A549 (cell line): ENCODE measurements at regions not wholly inside any gene's neighbourhood (a gene's known extent, or its start where the extent isn't known, plus 50 kb on each side); places are given as distances from the start of the nearest gene placed in this dataset.

Source experiments
- ATAC-seq, 2 experiments: fragments of 200-7000 bp in 1 of 2; fragments of >200 bp in 1 of 2; cut with Nextera tagmentation in 1 of 2; cut with Tn5 transposase in 1 of 2; 3 replicates each; pipeline versions ENCODE4 v1.8.0 to v1.9.1; 2018 to 2020; ENCODE audit warnings: mild to moderate bottlenecking in 1 of 2, moderate library complexity in 1 of 2
- CTCF ChIA-PET: fragments of 300-600 bp; sonication (Branson Sonifier 250); formaldehyde crosslinking; extraction: SDS; loops from one replicate; lab custom pipeline; 2021; ENCODE audit warnings: antibody characterized with exemption, inconsistent platforms; lab: Yijun Ruan, JAX
- POLR2A ChIA-PET: fragments of 350-600 bp; formaldehyde crosslinking; extraction: SDS; loops from one replicate; lab custom pipeline; 2021; ENCODE audit warnings: antibody characterized with exemption, inconsistent platforms; lab: Yijun Ruan, JAX
- DNase-seq, 2 experiments: peaks; one replicate each; pipeline versions ENCODE4 v3.0.0 to v3.0.0-alpha.2; 2011 to 2016; ENCODE audit warnings: low read depth in 1 of 2, low spot score in 1 of 2
- FAIRE-seq: peaks from 2 replicates; lab custom pipeline; 2011; peaks lifted over from hg19 to GRCh38; lab: Jason Lieb, UNC
- H3K27ac ChIP-seq, 2 experiments: fragments of >200 bp; sonication (Bioruptor Twin); formaldehyde crosslinking; 3 replicates each; pipeline ENCODE4 v1.5.1; 2016 to 2017
- H3K4me1 ChIP-seq: fragments of >200 bp; sonication (Bioruptor Twin); formaldehyde crosslinking; 3 replicates; pipeline ENCODE4 v1.6.1; 2016
- H3K4me2 ChIP-seq: fragments of >200 bp; sonication (Bioruptor Twin); formaldehyde crosslinking; 3 replicates; pipeline ENCODE4 v1.6.1; 2016
- H3K4me3 ChIP-seq: fragments of >200 bp; sonication (Bioruptor Twin); formaldehyde crosslinking; 3 replicates; pipeline ENCODE4 v1.5.1; 2016
- H3K9me3 ChIP-seq: fragments of >200 bp; sonication (Bioruptor Twin); formaldehyde crosslinking; 3 replicates; pipeline ENCODE4 v1.6.1; 2016
- CBX2 ChIP-seq: fragments of 200-600 bp; sonication (generic); IDR thresholded peaks from 2 replicates; pipeline ENCODE4 v1.6.1; 2016; ENCODE audit warnings: low read depth, mild to moderate bottlenecking, borderline replicate concordance
- CEBPB ChIP-seq, 2 experiments: fragments of >200 bp in 1 of 2; sonication (Bioruptor Twin) in 1 of 2; formaldehyde crosslinking in 1 of 2; IDR thresholded peaks; 2 replicates each; pipeline ENCODE4 v1.6.1; 2012 to 2016
- CHD2 ChIP-seq: fragments of 150-350 bp; IDR thresholded peaks from 2 replicates; pipeline ENCODE4 v1.6.1; 2014; ENCODE audit warnings: low read length; ENCODE audit not compliant: partially characterized antibody
- EHF ChIP-seq: fragments of 250-450 bp; sonication (Bioruptor Pico); IDR thresholded peaks from 2 replicates; pipeline ENCODE4 v1.5.0; 2020; ENCODE audit warnings: mild to moderate bottlenecking
- FOSL2 ChIP-seq, 2 experiments: fragments of 450-650 bp in 1 of 2; fragments of >200 bp in 1 of 2; sonication (Bioruptor Twin) in 1 of 2; formaldehyde crosslinking; IDR thresholded peaks; 2 replicates each; pipeline versions ENCODE4 v1.5.0 to v1.6.1; 2016 to 2020; ENCODE audit warnings: mild to moderate bottlenecking in 1 of 2, moderate library complexity in 1 of 2
- FOXS1 ChIP-seq: fragments of 250-450 bp; sonication (Bioruptor Pico); IDR thresholded peaks from 2 replicates; pipeline ENCODE4 v1.5.0; 2020; ENCODE audit warnings: mild to moderate bottlenecking, moderate library complexity
- HDAC2 ChIP-seq: fragments of 200-600 bp; sonication (generic); IDR thresholded peaks from 2 replicates; pipeline ENCODE4 v1.6.1; 2016
- HEYL ChIP-seq: fragments of 250-450 bp; sonication (Bioruptor Pico); IDR thresholded peaks from 2 replicates; pipeline ENCODE4 v1.8.0; 2021; ENCODE audit warnings: mild to moderate bottlenecking, moderate library complexity
- HOXB5 ChIP-seq: fragments of 250-450 bp; sonication (Bioruptor Pico); IDR thresholded peaks from 2 replicates; pipeline ENCODE4 v1.5.0; 2020; ENCODE audit warnings: mild to moderate bottlenecking, moderate library complexity
- JUN ChIP-seq, 2 experiments: fragments of >200 bp; sonication (Bioruptor Twin); formaldehyde crosslinking; IDR thresholded peaks; 2 replicates in 1 of 2; 3 replicates in 1 of 2; pipeline ENCODE4 v1.6.1; 2016 to 2017
- KDM1A ChIP-seq: fragments of 200-600 bp; sonication (generic); IDR thresholded peaks from 2 replicates; pipeline ENCODE4 v1.6.1; 2016; ENCODE audit warnings: low read depth, mild to moderate bottlenecking
- MAFK ChIP-seq: fragments of 450-650 bp; IDR thresholded peaks from 2 replicates; pipeline ENCODE4 v1.6.1; 2014; ENCODE audit not compliant: partially characterized antibody
- MYC ChIP-seq: IDR thresholded peaks from 2 replicates; pipeline ENCODE4 v1.6.1; 2012; ENCODE audit warnings: mild to moderate bottlenecking, inconsistent platforms, low read length, improper control_type of control experiment, borderline replicate concordance
- NPAS2 ChIP-seq: fragments of 250-450 bp; sonication (Bioruptor Pico); IDR thresholded peaks from 2 replicates; pipeline ENCODE4 v1.8.0; 2022; ENCODE audit warnings: mild to moderate bottlenecking, moderate library complexity, borderline replicate concordance
- POLR2A ChIP-seq: IDR thresholded peaks from 2 replicates; pipeline ENCODE4 v1.6.1; 2012; ENCODE audit warnings: mild to moderate bottlenecking, low read length
- RAD21 ChIP-seq, 2 experiments: fragments of >200 bp in 1 of 2; sonication (Bioruptor Twin) in 1 of 2; formaldehyde crosslinking in 1 of 2; IDR thresholded peaks in 1 of 2; conservative IDR thresholded peaks in 1 of 2; 2 replicates in 1 of 2; 3 replicates in 1 of 2; pipeline ENCODE4 v1.6.1; 2012 to 2018; ENCODE audit warnings: inconsistent platforms in 1 of 2
- RARB ChIP-seq: fragments of 250-450 bp; sonication (Bioruptor Pico); IDR thresholded peaks from 2 replicates; pipeline ENCODE4 v1.8.0; 2021; ENCODE audit warnings: mild to moderate bottlenecking, moderate library complexity
- RCOR1 ChIP-seq: fragments of 150-350 bp; IDR thresholded peaks from 2 replicates; pipeline ENCODE4 v1.6.1; 2014; ENCODE audit warnings: antibody characterized with exemption, low read length, low read depth
- SREBF2 ChIP-seq: fragments of 450-650 bp; IDR thresholded peaks from 2 replicates; pipeline ENCODE4 v1.6.1; 2014; ENCODE audit warnings: mild to moderate bottlenecking, moderate library complexity
- ZC3H11A ChIP-seq: fragments of 450-650 bp; IDR thresholded peaks from 2 replicates; pipeline ENCODE4 v1.6.1; 2014; ENCODE audit warnings: antibody characterized with exemption, mild to moderate bottlenecking
- ZFP36 ChIP-seq: fragments of 450-650 bp; IDR thresholded peaks from 2 replicates; pipeline ENCODE4 v1.6.1; 2014; ENCODE audit warnings: borderline replicate concordance; ENCODE audit not compliant: partially characterized antibody
- WGBS: methylation state at CpG from one replicate; pipeline ENCODE4 v1.1.6; 2017; ENCODE audit errors: missing lambda C conversion rate; 5-methylcytosine and 5-hydroxymethylcytosine counted together
- TF ChIP-seq, protein P1 (sequence below): fragments of 250-450 bp; sonication (Bioruptor Pico); IDR thresholded peaks from 2 replicates; pipeline ENCODE4 v1.5.0; 2020; ENCODE audit warnings: low read depth, mild to moderate bottlenecking, moderate library complexity
- TF ChIP-seq, protein P2 (sequence below): fragments of >200 bp; sonication (Bioruptor Twin); formaldehyde crosslinking; IDR thresholded peaks from 2 replicates; pipeline ENCODE4 v1.6.1; 2016
- TF ChIP-seq, protein P3 (sequence below): fragments of 150-350 bp; IDR thresholded peaks from 2 replicates; pipeline ENCODE4 v1.6.1; 2014; ENCODE audit warnings: low read depth, mild to moderate bottlenecking, low read length
- TF ChIP-seq, protein P4 (sequence below): fragments of 200-600 bp; sonication (generic); IDR thresholded peaks from 2 replicates; pipeline ENCODE4 v1.6.1; 2016; ENCODE audit warnings: antibody characterized with exemption, mild to moderate bottlenecking, moderate library complexity

DNA sequence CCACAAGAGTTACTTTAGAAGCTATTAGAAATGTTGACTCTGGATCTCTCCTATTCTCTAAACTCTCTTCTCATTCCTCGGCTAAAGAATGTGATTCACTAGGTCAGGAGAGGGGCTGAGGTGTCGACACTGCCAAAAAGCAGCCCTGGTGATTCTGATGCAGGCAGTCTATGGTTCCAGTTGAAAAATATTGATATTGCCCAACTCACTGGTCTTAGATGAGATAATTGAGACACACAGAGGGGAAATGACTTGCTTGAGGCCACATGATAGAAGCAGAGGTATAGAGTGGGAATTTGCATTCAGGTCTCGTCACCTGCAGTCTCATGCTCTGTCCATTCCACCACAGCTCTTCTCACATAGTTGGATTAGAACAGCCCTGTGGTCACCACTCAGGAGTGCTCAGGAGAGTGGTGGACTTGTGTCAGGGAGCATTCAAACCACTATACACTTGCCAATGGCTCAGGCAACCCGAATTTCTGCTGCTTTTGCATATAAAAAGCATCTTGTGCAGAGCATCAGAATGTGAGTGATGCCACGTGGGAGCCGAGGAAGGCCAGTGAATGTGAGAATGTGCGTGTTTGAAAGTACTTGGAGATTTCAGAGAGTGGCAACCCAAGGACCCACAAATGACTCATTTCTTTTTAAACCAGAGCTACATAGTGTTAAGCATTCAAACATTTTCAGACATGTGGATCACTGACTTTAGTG is 65.1 kb upstream of the CTLA4 start:
- FAIRE-seq, result no peak
- no peak for TF ChIP-seq RAD21 (conservative IDR thresholded peaks at IDR 0.05 in 1 of 2, IDR thresholded peaks at IDR 0.05 in 1 of 2)
- no peak for TF ChIP-seq CEBPB (IDR thresholded peaks at IDR 0.05)
- no peak for TF ChIP-seq CBX2
- no peak for TF ChIP-seq NPAS2 (CRISPR knock-in tag)
- TF ChIP-seq ZFP36, result no peak
- TF ChIP-seq HDAC2, result no peak
- no peak overlapping the region for H3K4me3 ChIP-seq
- WGBS, result 72% methylated on average over 7 of the region's 7 CpGs
- no peak overlapping the region for H3K4me2 ChIP-seq
- CTCF ChIA-PET, result interaction anchor here (0.9 to 2.6 kb wide), 2 partner anchors 10 to 13 kb away, joined by 4 to 10 read pairs; no protein-coding TSS in a partner anchor
- no peak overlapping the region for H3K27ac ChIP-seq
- H3K9me3 ChIP-seq, result peaks cover 17% of the 10 kb centered on the region; the same call in 2 of the 3 replicates
- no peak for ATAC-seq
- no peak for DNase-seq
- H3K4me1 ChIP-seq, result no peaks in the 10 kb centered on the region
- POLR2A ChIA-PET, result no interaction called here

DNA sequence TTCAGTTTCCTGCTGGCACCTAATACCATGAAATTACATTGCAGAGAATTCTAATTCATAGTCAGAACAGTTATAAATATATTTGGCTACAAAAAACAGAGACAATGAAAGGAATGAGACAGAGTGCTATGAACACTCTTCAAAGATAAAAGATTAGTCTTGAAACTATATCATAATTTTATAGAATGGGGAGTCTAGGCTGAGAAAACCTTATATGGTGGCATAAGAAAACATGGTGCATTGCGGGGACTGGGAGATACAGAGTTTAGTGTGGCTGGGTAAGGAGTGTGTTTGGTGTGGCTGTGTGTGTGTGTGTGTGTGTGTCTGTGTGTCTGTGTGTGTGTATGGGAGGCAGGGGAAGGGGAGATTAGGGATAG is 64.5 kb upstream of the CTLA4 start:
- FAIRE-seq (no peak), ATAC-seq (no peak), DNase-seq (no peak)
- WGBS, result 97% methylated on average over 1 of the region's 1 CpG
- Histone ChIP-seq H3K4me1 (no peaks in the 10 kb centered on the region), H3K27ac (no peak overlapping the region), H3K4me3 (no peak overlapping the region), H3K4me2 (no peak overlapping the region), H3K9me3 (peaks cover 17% of the 10 kb centered on the region; the same call in 2 of the 3 replicates)
- TF ChIP-seq KDM1A (no peak), EHF (no peak), CHD2 (no peak), RARB (CRISPR knock-in tag) (no peak), MAFK (no peak), HDAC2 (no peak), POLR2A (no peak), ZC3H11A (no peak), HEYL (CRISPR knock-in tag) (no peak), FOXS1 (CRISPR knock-in tag) (no peak)
- TF ChIP-seq, protein P1, sequence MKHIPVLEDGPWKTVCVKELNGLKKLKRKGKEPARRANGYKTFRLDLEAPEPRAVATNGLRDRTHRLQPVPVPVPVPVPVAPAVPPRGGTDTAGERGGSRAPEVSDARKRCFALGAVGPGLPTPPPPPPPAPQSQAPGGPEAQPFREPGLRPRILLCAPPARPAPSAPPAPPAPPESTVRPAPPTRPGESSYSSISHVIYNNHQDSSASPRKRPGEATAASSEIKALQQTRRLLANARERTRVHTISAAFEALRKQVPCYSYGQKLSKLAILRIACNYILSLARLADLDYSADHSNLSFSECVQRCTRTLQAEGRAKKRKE (CRISPR knock-in tag), result no peak
- TF ChIP-seq, protein P2, sequence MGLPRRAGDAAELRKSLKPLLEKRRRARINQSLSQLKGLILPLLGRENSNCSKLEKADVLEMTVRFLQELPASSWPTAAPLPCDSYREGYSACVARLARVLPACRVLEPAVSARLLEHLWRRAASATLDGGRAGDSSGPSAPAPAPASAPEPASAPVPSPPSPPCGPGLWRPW, result no peak
- TF ChIP-seq, protein P3, sequence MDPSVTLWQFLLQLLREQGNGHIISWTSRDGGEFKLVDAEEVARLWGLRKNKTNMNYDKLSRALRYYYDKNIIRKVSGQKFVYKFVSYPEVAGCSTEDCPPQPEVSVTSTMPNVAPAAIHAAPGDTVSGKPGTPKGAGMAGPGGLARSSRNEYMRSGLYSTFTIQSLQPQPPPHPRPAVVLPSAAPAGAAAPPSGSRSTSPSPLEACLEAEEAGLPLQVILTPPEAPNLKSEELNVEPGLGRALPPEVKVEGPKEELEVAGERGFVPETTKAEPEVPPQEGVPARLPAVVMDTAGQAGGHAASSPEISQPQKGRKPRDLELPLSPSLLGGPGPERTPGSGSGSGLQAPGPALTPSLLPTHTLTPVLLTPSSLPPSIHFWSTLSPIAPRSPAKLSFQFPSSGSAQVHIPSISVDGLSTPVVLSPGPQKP, result no peak
- ChIA-PET POLR2A (no interaction called here), CTCF (interaction anchor here (0.9 to 2.6 kb wide), 2 partner anchors 11 to 12 kb away, joined by 4 to 10 read pairs; no protein-coding TSS in a partner anchor)

DNA sequence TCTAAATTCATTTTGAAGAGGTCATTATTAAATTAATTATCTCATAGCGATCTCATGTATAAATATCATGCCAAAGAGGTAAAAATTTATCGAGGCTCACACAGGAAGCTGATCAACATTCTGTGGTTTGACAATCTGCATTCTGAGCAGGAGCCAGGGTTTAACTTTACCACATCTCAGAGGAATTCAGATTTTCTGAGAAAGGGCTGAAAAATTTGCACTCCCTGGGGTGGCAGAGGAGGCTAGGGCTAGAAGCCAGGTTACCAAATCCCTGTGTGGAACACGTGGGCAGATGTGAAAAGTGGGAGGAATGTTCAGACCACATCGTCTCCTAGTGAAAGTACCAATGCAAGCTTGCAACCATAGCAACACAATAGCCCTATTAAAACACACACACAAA is 63.5 kb upstream of the CTLA4 start:
- no peak for FAIRE-seq
- Histone ChIP-seq H3K4me3 (no peak overlapping the region), H3K9me3 (peaks cover 17% of the 10 kb centered on the region; the same call in 2 of the 3 replicates), H3K4me1 (no peaks in the 10 kb centered on the region), H3K27ac (no peak overlapping the region), H3K4me2 (no peak overlapping the region)
- DNase-seq, result no peak
- ATAC-seq, result no peak
- POLR2A ChIA-PET, result no interaction called here
- CTCF ChIA-PET, result interaction anchor here (2.6 kb wide), 1 partner anchor 11 kb away, joined by 10 read pairs; no protein-coding TSS in a partner anchor
- WGBS, result 31% methylated on average over 4 of the region's 4 CpGs
- no peak for TF ChIP-seq KDM1A
- TF ChIP-seq JUN (IDR thresholded peaks at IDR 0.05), result no peak
- TF ChIP-seq ZC3H11A, result no peak
- TF ChIP-seq MYC, result no peak
- TF ChIP-seq EHF, result no peak
- TF ChIP-seq, protein P4, sequence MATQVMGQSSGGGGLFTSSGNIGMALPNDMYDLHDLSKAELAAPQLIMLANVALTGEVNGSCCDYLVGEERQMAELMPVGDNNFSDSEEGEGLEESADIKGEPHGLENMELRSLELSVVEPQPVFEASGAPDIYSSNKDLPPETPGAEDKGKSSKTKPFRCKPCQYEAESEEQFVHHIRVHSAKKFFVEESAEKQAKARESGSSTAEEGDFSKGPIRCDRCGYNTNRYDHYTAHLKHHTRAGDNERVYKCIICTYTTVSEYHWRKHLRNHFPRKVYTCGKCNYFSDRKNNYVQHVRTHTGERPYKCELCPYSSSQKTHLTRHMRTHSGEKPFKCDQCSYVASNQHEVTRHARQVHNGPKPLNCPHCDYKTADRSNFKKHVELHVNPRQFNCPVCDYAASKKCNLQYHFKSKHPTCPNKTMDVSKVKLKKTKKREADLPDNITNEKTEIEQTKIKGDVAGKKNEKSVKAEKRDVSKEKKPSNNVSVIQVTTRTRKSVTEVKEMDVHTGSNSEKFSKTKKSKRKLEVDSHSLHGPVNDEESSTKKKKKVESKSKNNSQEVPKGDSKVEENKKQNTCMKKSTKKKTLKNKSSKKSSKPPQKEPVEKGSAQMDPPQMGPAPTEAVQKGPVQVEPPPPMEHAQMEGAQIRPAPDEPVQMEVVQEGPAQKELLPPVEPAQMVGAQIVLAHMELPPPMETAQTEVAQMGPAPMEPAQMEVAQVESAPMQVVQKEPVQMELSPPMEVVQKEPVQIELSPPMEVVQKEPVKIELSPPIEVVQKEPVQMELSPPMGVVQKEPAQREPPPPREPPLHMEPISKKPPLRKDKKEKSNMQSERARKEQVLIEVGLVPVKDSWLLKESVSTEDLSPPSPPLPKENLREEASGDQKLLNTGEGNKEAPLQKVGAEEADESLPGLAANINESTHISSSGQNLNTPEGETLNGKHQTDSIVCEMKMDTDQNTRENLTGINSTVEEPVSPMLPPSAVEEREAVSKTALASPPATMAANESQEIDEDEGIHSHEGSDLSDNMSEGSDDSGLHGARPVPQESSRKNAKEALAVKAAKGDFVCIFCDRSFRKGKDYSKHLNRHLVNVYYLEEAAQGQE, result no peak
- no peak for TF ChIP-seq SREBF2
- TF ChIP-seq RCOR1, result no peak
- no peak for TF ChIP-seq FOSL2 (IDR thresholded peaks at IDR 0.05)
- no peak for TF ChIP-seq FOSL2 (CRISPR knock-in tag; IDR thresholded peaks at IDR 0.05)
- TF ChIP-seq HOXB5, result no peak
- no peak for TF ChIP-seq ZFP36
